Chondrocyte (in vitro differentiated cells): ENCODE measurements at regions not wholly inside any gene's neighbourhood (a gene's known extent, or its start where the extent isn't known, plus 50 kb on each side); places are given as distances from the start of the nearest gene placed in this dataset.

Experiments
- DNase-seq: peaks from one replicate; pipeline ENCODE4 v3.0.0; 2021; ENCODE audit warnings: mixed read lengths, low spot score
- H3K27ac Mint-ChIP-seq: one replicate; pipeline ENCODE4 v1.8.0; 2021; ENCODE audit warnings: mild to moderate bottlenecking, moderate library complexity, mixed read lengths; ENCODE audit not compliant: unreplicated experiment
- H3K27me3 Mint-ChIP-seq: 2 replicates; pipeline ENCODE4 v1.8.0; 2021; ENCODE audit warnings: low read depth, mixed read lengths
- H3K36me3 Mint-ChIP-seq: 2 replicates; pipeline ENCODE4 v1.8.0; 2021; ENCODE audit warnings: low read depth, mixed read lengths
- H3K4me1 Mint-ChIP-seq: 2 replicates; pipeline ENCODE4 v1.8.0; 2021; ENCODE audit warnings: low read depth, mild to moderate bottlenecking, mixed read lengths
- H3K4me3 Mint-ChIP-seq: one replicate; pipeline ENCODE4 v1.8.0; 2021; ENCODE audit warnings: mild to moderate bottlenecking, moderate library complexity, mixed read lengths; ENCODE audit not compliant: unreplicated experiment
- H3K9me3 Mint-ChIP-seq: 2 replicates; pipeline ENCODE4 v1.8.0; 2021; ENCODE audit warnings: low read depth, mixed read lengths
- CTCF ChIP-seq: fragments of 200-600 bp; sonication (generic); IDR thresholded peaks from 2 replicates; pipeline ENCODE4 v1.5.0; 2021; ENCODE audit warnings: antibody characterized with exemption, mild to moderate bottlenecking, moderate library complexity

- Mint-ChIP-seq H3K27ac (no peak overlapping the region), H3K4me3 (no peak overlapping the region), H3K9me3 (peaks cover 7% of the 10 kb centered on the region), H3K4me1 (peaks cover 43% of the 10 kb centered on the region), H3K27me3 (no peaks in the 10 kb centered on the region), H3K36me3 (no peaks in the 10 kb centered on the region)
- TF ChIP-seq CTCF: peak; percentile 91
- DNase-seq: no peak
Measured at GRCh38 chr13:33723772-33724435, 94.0 kb upstream of the RFC3 start.

- DNase-seq: no peak
- no peaks in the 10 kb centered on the region for H3K36me3 Mint-ChIP-seq
- no peak overlapping the region for H3K27ac Mint-ChIP-seq
- no peaks in the 10 kb centered on the region for H3K27me3 Mint-ChIP-seq
- H3K9me3 Mint-ChIP-seq: peaks cover under 1% of the 10 kb centered on the region
- H3K4me3 Mint-ChIP-seq: no peak overlapping the region
- peaks cover 43% of the 10 kb centered on the region for H3K4me1 Mint-ChIP-seq
- TF ChIP-seq CTCF: no peak
Measured at GRCh38 chr13:33725340-33725739, 92.6 kb upstream of the RFC3 start.

- Mint-ChIP-seq H3K27me3 (no peaks in the 10 kb centered on the region), H3K27ac (no peak overlapping the region), H3K4me3 (no peak overlapping the region), H3K36me3 (no peaks in the 10 kb centered on the region), H3K9me3 (no peaks in the 10 kb centered on the region), H3K4me1 (peaks cover 26% of the 10 kb centered on the region)
- TF ChIP-seq CTCF: no peak
- DNase-seq: no peak
Measured at GRCh38 chr13:33727297-33728083, 90.5 kb upstream of the RFC3 start.

DNA sequence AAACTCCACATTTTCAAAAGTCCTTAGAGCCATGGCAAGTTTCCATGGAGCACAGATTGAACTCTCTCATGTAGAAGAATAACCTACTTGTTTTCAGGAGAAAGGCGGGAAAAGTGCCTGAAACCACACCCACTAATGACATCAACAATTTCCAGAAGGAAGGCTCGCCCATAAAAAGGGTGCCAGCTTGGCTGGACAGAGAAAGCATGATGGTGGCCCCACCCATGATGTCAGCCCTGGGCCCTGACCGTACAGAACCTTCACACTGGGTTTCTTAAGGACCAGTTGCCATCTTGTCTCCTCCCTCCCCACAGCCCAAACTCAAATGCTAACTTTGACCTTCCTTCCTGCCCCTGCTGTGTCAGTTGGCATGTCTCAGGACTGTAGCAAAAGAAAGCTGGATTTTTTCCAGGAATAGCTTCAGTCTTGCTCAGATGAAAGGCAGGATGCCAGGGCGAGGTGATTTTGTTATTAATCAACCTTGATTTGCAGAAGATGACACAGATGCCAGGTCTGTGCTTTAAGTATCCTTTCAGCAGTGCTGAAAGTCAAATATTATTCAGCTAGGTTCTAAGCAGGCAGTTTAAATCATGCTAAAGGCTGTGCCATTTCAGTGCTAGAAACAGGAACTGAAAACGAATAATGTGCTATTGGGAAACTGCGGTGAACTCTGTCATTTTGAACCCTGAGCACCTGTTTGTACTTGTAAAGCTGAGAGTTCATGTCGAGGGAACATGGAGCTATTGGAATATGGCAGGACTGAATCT lies 89.5 kb upstream of the RFC3 start:
- Mint-ChIP-seq H3K27me3 (no peaks in the 10 kb centered on the region), H3K4me3 (no peak overlapping the region), H3K9me3 (no peaks in the 10 kb centered on the region), H3K4me1 (peaks cover 16% of the 10 kb centered on the region), H3K36me3 (no peaks in the 10 kb centered on the region), H3K27ac (no peak overlapping the region)
- DNase-seq: no peak
- TF ChIP-seq CTCF: no peak

DNA sequence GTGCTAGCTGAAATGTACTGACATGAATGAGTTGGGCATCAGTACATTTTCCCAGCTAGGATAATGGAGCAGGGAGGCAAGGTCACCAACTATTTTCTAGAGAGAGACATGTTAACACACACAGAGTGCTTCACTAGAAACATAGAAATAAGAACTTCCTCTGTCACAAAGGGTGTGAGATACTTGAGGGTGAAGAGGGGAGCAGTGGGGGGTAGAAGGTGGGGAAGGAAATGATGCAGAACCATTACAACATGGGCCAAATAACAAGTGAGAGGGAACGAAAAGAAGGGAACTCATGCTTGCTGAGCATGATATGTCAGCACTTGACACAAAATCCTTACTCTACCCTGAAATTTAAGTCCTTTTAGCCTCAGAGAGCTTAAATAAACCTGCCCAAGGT lies 87.8 kb upstream of the RFC3 start:
- TF ChIP-seq CTCF: no peak
- no peaks in the 10 kb centered on the region for H3K27me3 Mint-ChIP-seq
- peaks cover 12% of the 10 kb centered on the region for H3K4me1 Mint-ChIP-seq
- H3K36me3 Mint-ChIP-seq: no peaks in the 10 kb centered on the region
- H3K27ac Mint-ChIP-seq: no peak overlapping the region
- no peak for DNase-seq
- H3K4me3 Mint-ChIP-seq: no peak overlapping the region
- H3K9me3 Mint-ChIP-seq: no peaks in the 10 kb centered on the region
